GM12875 (cell line): ENCODE measurements at regions not wholly inside any gene's neighbourhood (a gene's known extent, or its start where the extent isn't known, plus 50 kb on each side); places are given as distances from the start of the nearest gene placed in this dataset.

Source experiments
- H3K4me3 ChIP-seq: one replicate; pipeline ENCODE4 v1.5.1; 2011; ENCODE audit warnings: low read depth, low read length, control low read depth
- CTCF ChIP-seq: IDR thresholded peaks from 2 replicates; pipeline ENCODE4 v1.5.1; 2011; ENCODE audit warnings: low read depth, mild to moderate bottlenecking, control low read depth, inconsistent platforms, low read length, moderate library complexity, borderline replicate concordance; ENCODE audit not compliant: insufficient read depth

DNA sequence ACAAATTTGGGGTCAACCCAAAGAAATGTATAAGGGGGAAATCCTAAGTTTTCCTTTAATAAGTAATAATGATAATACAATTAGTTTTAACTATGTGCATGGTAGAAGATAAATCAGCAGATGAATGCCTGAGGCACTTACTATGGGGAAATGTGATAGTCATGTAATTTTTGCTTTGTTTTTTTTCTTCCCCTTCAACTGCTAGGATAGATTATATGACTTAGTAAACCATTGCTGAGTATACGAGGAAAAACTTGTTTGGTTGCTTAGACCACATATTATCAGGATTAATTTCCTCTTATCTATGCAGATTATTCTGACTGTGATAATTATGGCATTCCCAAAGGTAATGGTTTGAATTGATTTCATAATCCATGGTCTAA lies 181.1 kb downstream of the TGFB2 start:
- H3K4me3 ChIP-seq: no peak overlapping the region
- no peak for TF ChIP-seq CTCF

GRCh38 chr1:218527737-218528136 lies 182.6 kb downstream of the TGFB2 start:
- no peak overlapping the region for H3K4me3 ChIP-seq
- no peak for TF ChIP-seq CTCF

DNA sequence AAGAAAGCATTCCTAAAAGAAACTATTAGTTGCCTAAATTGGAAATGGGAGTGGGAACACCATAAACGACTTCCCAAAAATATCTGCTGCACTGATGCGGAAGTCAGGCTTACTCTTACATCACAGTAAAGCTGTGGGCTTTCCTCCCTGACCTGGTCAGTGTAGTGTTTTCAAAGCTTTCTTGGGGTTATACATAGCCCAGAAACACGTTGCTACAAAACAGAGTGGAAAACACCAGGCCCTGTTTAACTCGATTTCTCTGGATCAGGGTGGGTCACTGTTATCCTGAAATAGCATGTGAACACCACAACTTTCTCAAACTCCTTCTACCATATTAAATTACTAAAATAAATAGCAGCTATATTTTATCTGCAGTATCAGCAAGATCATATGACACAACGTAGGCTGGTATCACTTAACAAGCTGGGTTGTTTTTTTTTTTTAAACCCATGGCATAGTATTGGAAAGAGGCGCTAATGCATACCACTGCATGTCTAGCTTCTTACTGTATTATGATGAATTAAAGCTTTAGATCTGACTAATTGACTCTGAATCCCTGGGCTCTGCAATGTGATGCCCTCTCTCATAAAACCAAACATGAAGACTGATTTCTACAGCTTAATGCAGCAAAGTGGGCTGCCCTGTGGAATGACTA lies 184.6 kb downstream of the TGFB2 start:
- no peak for TF ChIP-seq CTCF
- H3K4me3 ChIP-seq: no peak overlapping the region

DNA sequence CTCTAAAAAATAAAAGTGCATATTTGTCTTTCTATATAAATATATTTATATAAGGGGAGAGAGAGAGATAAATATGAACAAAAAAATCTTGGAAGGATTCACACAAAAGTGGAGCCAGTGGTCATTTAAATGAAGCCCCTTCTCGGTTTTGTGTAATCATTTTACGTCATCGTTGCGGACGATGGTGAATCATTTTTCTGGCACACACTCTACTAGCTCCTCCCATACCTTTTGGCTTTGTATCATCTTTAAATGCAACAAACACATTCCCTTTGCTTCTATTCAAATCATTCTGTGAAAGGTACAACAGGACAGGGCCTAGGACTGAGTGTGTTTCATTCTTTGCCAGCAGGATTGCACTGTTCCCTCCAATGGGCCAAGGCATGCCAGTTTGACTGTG lies 186.8 kb downstream of the TGFB2 start:
- TF ChIP-seq CTCF: no peak
- no peak overlapping the region for H3K4me3 ChIP-seq

DNA sequence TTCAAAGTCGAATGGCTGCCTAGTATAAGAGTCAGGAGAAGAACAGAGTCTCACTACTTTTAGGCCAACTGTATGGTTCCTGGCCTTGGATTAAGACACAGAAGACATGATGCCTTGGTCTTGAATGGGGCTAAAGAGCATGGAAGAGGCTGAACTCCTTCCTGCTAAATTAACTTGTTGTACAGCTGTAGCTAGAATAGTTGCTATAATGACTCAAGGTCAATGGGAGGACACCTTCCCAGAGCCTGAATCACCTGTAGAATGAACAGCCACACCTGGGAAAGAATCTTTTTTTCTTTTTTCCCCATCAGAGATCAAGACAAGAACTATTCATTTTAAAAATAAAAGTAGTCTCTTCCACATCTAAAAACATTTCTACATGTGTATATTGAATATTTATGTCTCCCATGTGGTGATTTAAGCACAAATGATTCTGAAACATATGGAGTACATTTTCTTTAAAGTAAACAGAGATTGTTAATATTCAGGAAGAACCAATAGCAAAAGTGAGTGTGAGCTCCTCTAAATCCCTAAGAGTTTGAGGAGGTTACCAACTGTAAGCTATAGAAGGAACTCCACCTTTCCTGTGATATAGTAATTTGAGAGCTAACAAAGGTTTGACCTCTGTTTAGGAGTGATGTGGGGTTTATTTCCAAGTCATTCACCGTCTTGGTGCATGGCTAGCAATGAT lies 191.3 kb downstream of the TGFB2 start:
- no peak for TF ChIP-seq CTCF

DNA sequence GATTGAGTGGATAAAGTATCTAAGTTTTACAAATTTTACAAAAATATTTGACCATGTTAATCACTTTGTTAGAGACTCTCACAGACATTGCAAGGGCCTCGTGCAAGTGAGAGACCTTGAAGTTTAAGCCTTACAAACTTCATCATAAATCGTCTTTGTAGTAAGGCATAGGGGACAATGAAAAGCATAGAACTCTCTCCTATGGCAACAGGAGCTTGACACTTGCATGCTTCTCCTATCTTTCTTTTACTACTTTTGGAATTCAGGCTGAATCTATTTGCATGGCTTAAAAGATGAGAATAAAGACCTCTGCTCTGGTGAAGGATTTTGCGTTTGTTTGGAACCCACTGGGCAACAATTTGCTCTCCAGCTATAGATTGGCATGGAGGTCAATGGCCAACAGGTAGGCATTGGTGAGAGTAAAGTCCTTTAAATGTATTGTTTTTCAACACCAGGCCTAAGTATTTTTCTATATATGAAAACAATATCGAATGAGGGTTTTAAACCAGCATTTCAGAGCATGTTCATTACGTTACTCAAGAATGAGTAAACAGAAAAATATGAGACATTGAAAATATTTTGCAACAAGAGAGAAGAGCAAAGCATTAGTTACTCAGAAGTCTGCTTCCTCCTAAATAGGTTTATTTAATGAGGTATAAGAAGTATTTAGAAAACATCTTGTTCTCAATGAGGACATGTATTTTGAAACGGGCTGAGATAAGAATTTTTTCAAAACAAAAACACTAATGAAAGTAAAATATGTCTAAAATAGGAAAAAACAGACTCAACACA lies 192.2 kb downstream of the TGFB2 start:
- no peak for TF ChIP-seq CTCF
- H3K4me3 ChIP-seq: no peak overlapping the region

More for the DNA sequence above, 191.3 kb downstream of the TGFB2 start:
- no peak overlapping the region for H3K4me3 ChIP-seq
